LNCaP clone FGC (cell line): ENCODE measurements at regions not wholly inside any gene's neighbourhood (a gene's known extent, or its start where the extent isn't known, plus 50 kb on each side); places are given as distances from the start of the nearest gene placed in this dataset.

Experiments
- DNase-seq: peaks from one replicate; pipeline ENCODE4 v3.0.0-alpha.2; 2011; ENCODE audit warnings: low read depth
- H3K4me3 ChIP-seq: 2 replicates; pipeline ENCODE4 v1.5.1; 2011; ENCODE audit warnings: mild to moderate bottlenecking, low read depth, low read length, control low read depth
- TF ChIP-seq, protein P1 (sequence below): IDR thresholded peaks from 2 replicates; pipeline ENCODE4 v1.5.1; 2012; ENCODE audit warnings: mild to moderate bottlenecking; ENCODE audit not compliant: control insufficient read depth, insufficient read depth; ENCODE audit errors: extremely low read depth

- no peak for DNase-seq
- no peak overlapping the region for H3K4me3 ChIP-seq
- TF ChIP-seq, protein P1, sequence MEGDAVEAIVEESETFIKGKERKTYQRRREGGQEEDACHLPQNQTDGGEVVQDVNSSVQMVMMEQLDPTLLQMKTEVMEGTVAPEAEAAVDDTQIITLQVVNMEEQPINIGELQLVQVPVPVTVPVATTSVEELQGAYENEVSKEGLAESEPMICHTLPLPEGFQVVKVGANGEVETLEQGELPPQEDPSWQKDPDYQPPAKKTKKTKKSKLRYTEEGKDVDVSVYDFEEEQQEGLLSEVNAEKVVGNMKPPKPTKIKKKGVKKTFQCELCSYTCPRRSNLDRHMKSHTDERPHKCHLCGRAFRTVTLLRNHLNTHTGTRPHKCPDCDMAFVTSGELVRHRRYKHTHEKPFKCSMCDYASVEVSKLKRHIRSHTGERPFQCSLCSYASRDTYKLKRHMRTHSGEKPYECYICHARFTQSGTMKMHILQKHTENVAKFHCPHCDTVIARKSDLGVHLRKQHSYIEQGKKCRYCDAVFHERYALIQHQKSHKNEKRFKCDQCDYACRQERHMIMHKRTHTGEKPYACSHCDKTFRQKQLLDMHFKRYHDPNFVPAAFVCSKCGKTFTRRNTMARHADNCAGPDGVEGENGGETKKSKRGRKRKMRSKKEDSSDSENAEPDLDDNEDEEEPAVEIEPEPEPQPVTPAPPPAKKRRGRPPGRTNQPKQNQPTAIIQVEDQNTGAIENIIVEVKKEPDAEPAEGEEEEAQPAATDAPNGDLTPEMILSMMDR, result no peak
Observed at GRCh38 chr10:59077855-59078254, 98.6 kb upstream of the PHYHIPL start.

DNA sequence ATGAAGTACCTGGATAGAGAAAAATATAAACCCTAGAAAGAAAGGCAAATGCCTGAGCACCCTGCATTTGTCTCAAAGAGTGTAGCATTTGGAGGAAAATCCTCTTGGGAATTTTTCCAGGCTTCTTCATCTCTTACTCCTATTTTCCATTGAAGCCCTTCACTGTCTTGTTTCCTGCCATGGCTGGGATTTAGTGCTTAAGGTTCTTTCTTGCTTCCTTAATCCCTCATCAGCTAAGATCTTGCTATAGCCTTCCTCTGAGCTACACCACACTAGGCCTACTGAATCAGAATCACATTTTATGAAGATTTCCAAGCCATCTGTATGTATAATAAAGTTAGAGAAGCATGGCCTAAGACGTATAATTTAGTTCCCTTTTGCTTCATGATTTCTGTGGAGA, 97.5 kb upstream of the PHYHIPL start:
- H3K4me3 ChIP-seq, result no peak overlapping the region

DNA sequence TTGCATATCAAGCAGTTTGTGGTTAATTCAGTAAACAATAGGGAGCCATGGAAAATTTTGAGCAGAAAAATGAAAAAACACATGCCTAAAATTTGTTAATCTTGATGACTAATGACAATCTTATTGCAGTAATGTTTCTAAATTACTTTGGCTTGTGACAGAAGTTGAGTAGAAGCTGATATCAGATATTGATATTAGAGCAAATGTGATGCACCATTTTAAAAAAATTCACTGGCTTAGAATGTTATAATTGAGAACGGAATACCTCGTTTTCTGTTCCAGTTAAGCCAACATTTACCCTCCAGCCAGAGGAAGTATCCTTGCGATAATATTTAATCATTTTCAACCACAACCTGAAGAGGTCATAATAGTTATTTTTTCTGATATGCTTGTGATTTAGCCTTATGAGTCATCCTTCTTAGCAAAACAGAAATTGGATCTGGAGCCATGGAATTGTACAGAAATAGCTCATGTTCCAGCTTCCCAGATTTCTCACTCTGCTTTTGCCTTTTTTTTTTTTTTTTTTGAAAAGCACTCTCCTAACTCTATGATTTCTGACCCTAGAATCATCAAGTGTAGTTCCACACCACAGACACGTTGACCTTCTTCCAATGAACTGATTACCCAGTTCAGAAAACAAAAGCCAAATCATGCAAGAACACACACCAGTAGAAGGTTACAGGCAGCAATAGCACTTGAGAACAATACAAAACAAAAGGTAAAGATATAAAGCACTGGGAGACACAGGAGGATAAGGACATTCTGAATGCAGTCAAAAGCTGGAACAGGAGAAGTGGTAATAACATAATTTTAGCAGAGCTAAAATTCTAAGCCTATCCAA, 96.8 kb upstream of the PHYHIPL start:
- no peak for DNase-seq
- H3K4me3 ChIP-seq, result no peak overlapping the region
- TF ChIP-seq, protein P1, result no peak

More for the DNA sequence above, 97.5 kb upstream of the PHYHIPL start:
- no peak for DNase-seq
- TF ChIP-seq, protein P1, result no peak

- no peak for DNase-seq
- no peak overlapping the region for H3K4me3 ChIP-seq
- TF ChIP-seq, protein P1, result no peak
Observed at GRCh38 chr10:59082249-59082648, 94.2 kb upstream of the PHYHIPL start.

DNA sequence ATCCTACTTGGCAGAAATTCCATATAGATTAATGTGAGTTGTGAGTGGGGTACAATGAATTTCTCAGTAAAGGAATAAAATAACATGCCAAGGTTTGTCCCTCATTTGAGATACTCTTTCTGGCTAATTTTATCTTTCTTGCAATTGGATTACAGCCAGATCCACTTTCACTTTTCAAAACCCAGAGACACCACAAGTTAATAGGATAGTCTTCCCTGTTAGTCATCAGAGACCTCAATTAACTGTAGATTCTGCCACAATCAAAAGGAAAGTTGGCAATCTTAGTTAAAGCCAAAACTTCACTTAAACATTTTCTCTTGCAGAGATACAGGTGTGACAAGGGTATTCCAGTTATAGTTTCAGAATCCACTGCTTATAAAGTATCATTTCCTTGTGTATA, 91.4 kb upstream of the PHYHIPL start:
- TF ChIP-seq, protein P1, result no peak
- no peak overlapping the region for H3K4me3 ChIP-seq
- DNase-seq, result no peak

- no peak for DNase-seq
- H3K4me3 ChIP-seq, result no peak overlapping the region
Observed at GRCh38 chr10:59085711-59086502, 90.5 kb upstream of the PHYHIPL start.

More at GRCh38 chr10:59085711-59086502, 90.5 kb upstream of the PHYHIPL start:
- TF ChIP-seq, protein P1, result no peak
